LNCaP clone FGC (cell line): ENCODE measurements at regions not wholly inside any gene's neighbourhood (a gene's known extent, or its start where the extent isn't known, plus 50 kb on each side); places are given as distances from the start of the nearest gene placed in this dataset.
"Not testable (repeated sequence)": the region's sequence is repeated elsewhere in the genome, so short reads cannot be mapped to it uniquely, and the experiment has no call there.

Experiments used
- DNase-seq: peaks from one replicate; pipeline ENCODE4 v3.0.0-alpha.2; 2011; ENCODE audit warnings: low read depth
- H3K4me3 ChIP-seq: 2 replicates; pipeline ENCODE4 v1.5.1; 2011; ENCODE audit warnings: mild to moderate bottlenecking, low read depth, low read length, control low read depth
- CTCF ChIP-seq: IDR thresholded peaks from 2 replicates; pipeline ENCODE4 v1.5.1; 2012; ENCODE audit warnings: mild to moderate bottlenecking; ENCODE audit not compliant: control insufficient read depth, insufficient read depth; ENCODE audit errors: extremely low read depth

- not testable (repeated sequence) for H3K4me3 ChIP-seq, DNase-seq
These were observed 61.3 kb downstream of the ZNF860 start for GRCh38 chr3:32042867-32043266.

GRCh38 chr3:32045091-32045915 lies 61.1 kb upstream of the GPD1L start:
- peak; percentile 86 for DNase-seq
- no peak for TF ChIP-seq CTCF
- no peak overlapping the region for H3K4me3 ChIP-seq

GRCh38 chr3:32046102-32046501 lies 60.3 kb upstream of the GPD1L start:
- H3K4me3 ChIP-seq, result no peak overlapping the region
- DNase-seq, result no peak
- TF ChIP-seq CTCF, result no peak

- no peak for DNase-seq
- TF ChIP-seq CTCF, result no peak
- no peak overlapping the region for H3K4me3 ChIP-seq
These were observed 57.8 kb upstream of the GPD1L start for GRCh38 chr3:32048487-32049182.

GRCh38 chr3:32049916-32050315 lies 56.5 kb upstream of the GPD1L start:
- TF ChIP-seq CTCF, result no peak
- H3K4me3 ChIP-seq, result no peak overlapping the region
- no peak for DNase-seq

GRCh38 chr3:32052230-32052629 lies 54.2 kb upstream of the GPD1L start:
- DNase-seq, result peak; percentile 19
- not testable (repeated sequence) for H3K4me3 ChIP-seq

GRCh38 chr3:32052851-32053250 lies 53.6 kb upstream of the GPD1L start:
- DNase-seq, H3K4me3 ChIP-seq: not testable (repeated sequence)

- DNase-seq, result no peak
- no peak for TF ChIP-seq CTCF
- H3K4me3 ChIP-seq, result no peak overlapping the region
These were observed 49.7 kb upstream of the GPD1L start for GRCh38 chr3:32056559-32057290.
